ENCODE measurements at regions not wholly inside any gene's neighbourhood (a gene's known extent, or its start where the extent isn't known, plus 50 kb on each side); places are given as distances from the start of the nearest gene placed in this dataset.

DNA sequence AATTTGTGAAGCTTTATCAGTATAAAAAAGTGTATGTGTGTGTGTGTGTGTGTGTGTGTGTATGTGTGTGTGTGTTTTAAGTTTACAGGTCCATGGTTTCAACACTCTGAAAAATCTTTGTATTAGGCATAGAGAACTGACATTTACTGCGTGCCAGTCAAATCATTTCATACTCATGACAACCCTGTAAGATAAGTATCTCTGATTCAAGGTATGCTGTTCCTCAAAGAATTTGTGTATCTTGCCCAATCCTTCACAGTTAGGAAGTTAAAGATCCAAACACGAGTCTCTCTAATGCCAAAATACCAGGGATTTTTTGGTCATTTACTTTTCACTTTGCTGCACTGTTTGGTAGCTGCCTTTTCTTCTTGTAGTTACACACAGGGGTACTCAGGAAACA, 1121.3 kb upstream of the AUTS2 start:
- no peaks in the 10 kb centered on the region for H3K36me3 ChIP-seq (ENCODE audit: low read depth, low read length)
- CTCF ChIA-PET: no interaction called here
- no peaks in the 10 kb centered on the region for H3F3A ChIP-seq (ENCODE audit: low read length, unreplicated experiment)
- no peaks in the 10 kb centered on the region for H4K20me1 ChIP-seq (ENCODE audit: low read length)
- no peaks in the 10 kb centered on the region for H3K4me1 ChIP-seq (ENCODE audit: insufficient read depth, low read length)
- H3K27ac ChIP-seq (ENCODE audit: low read length): no peak overlapping the region
- H3K4me3 ChIP-seq (ENCODE audit: low read length): no peak overlapping the region
- TF ChIP-seq, protein P1, sequence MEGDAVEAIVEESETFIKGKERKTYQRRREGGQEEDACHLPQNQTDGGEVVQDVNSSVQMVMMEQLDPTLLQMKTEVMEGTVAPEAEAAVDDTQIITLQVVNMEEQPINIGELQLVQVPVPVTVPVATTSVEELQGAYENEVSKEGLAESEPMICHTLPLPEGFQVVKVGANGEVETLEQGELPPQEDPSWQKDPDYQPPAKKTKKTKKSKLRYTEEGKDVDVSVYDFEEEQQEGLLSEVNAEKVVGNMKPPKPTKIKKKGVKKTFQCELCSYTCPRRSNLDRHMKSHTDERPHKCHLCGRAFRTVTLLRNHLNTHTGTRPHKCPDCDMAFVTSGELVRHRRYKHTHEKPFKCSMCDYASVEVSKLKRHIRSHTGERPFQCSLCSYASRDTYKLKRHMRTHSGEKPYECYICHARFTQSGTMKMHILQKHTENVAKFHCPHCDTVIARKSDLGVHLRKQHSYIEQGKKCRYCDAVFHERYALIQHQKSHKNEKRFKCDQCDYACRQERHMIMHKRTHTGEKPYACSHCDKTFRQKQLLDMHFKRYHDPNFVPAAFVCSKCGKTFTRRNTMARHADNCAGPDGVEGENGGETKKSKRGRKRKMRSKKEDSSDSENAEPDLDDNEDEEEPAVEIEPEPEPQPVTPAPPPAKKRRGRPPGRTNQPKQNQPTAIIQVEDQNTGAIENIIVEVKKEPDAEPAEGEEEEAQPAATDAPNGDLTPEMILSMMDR (conservative IDR thresholded peaks at IDR 0.05; ENCODE audit: low read depth, low read length): no peak
- TF ChIP-seq EZH2phosphoT487 (IDR thresholded peaks at IDR 0.05; ENCODE audit: borderline replicate concordance, low read length) (no peak), EZH2 (IDR thresholded peaks at IDR 0.05; ENCODE audit: low read length, unreplicated experiment) (no peak)
- no peaks in the 10 kb centered on the region for H3K79me2 ChIP-seq (ENCODE audit: low read length)
- POLR2A ChIA-PET (ENCODE audit: unreplicated experiment): no interaction called here
- BruUV-seq (replicated peaks): no TSS peak
- ATAC-seq: no peak
- H3K4me2 ChIP-seq (ENCODE audit: low read length): no peak overlapping the region
- no peak overlapping the region for H2AFZ ChIP-seq (ENCODE audit: low read length)
- H3K9ac ChIP-seq (ENCODE audit: low read length): no peak overlapping the region
- H3K27me3 ChIP-seq (ENCODE audit: low read length): no peaks in the 10 kb centered on the region
- no peaks in the 10 kb centered on the region for H3K9me3 ChIP-seq (ENCODE audit: low read length)
- no peak for DNase-seq
- no peaks in the 10 kb centered on the region for H3K9me2 ChIP-seq (replicated peaks; ENCODE audit: low read length)
- intact Hi-C loops (cut with micrococcal nuclease): no loop called here

DNA sequence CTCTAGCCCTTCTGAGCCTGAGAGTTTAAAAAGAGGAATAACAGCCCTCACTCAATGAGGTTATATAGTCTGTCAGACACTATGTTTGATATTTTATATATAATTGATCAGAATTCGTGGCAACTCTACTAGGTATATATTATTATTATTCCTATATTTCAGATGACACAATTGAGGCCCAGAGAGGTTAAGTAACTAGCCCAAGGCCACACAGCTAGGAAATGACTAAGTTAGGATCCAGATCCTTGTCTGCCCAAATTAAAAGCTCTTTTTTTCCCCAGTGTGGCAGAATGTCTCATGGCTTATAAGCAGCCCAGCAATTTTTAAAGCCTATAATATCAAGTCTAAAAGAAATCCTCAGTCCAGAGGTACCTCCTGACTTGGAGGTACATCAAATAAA, 1119.9 kb upstream of the AUTS2 start:
- no peaks in the 10 kb centered on the region for H3F3A ChIP-seq (ENCODE audit: low read length, unreplicated experiment)
- no TSS peak for BruUV-seq (replicated peaks)
- H3K27me3 ChIP-seq (ENCODE audit: low read length): no peaks in the 10 kb centered on the region
- no peaks in the 10 kb centered on the region for H3K4me1 ChIP-seq (ENCODE audit: insufficient read depth, low read length)
- TF ChIP-seq EZH2 (IDR thresholded peaks at IDR 0.05; ENCODE audit: low read length, unreplicated experiment) (no peak), EZH2phosphoT487 (IDR thresholded peaks at IDR 0.05; ENCODE audit: borderline replicate concordance, low read length) (no peak)
- TF ChIP-seq, protein P1 (conservative IDR thresholded peaks at IDR 0.05; ENCODE audit: low read depth, low read length): no peak
- H3K4me2 ChIP-seq (ENCODE audit: low read length): no peak overlapping the region
- no peak overlapping the region for H3K27ac ChIP-seq (ENCODE audit: low read length)
- H3K79me2 ChIP-seq (ENCODE audit: low read length): no peaks in the 10 kb centered on the region
- H3K36me3 ChIP-seq (ENCODE audit: low read depth, low read length): no peaks in the 10 kb centered on the region
- H3K9ac ChIP-seq (ENCODE audit: low read length): no peak overlapping the region
- DNase-seq (no peak), ATAC-seq (no peak)
- H3K9me2 ChIP-seq (replicated peaks; ENCODE audit: low read length): no peaks in the 10 kb centered on the region
- no peak overlapping the region for H2AFZ ChIP-seq (ENCODE audit: low read length)
- H3K4me3 ChIP-seq (ENCODE audit: low read length): no peak overlapping the region
- ChIA-PET CTCF (no interaction called here), POLR2A (ENCODE audit: unreplicated experiment) (no interaction called here)
- no peaks in the 10 kb centered on the region for H4K20me1 ChIP-seq (ENCODE audit: low read length)
- intact Hi-C loops (cut with micrococcal nuclease): no loop called here
- no peaks in the 10 kb centered on the region for H3K9me3 ChIP-seq (ENCODE audit: low read length)

DNA sequence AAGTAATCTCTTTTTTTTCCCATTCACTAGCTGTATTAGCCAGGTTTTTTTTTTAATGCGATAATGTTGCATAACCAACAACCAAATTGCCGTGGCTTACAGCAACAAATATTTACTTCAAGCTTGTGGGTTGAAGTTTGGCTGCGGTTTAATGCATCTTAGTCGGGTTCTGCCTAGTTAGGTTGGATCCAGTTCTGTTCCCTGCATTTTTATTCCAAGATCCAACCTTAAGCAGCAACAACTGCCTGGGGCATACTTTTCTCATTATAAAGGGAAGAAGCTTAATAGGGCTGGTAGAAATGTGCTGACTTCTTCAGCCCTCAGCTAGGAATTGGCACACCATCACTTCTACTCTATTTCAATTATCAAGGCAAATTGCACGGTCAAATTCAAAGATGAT, 1115.5 kb upstream of the AUTS2 start:
- Histone ChIP-seq H3F3A (ENCODE audit: low read length, unreplicated experiment) (no peaks in the 10 kb centered on the region), H3K36me3 (ENCODE audit: low read depth, low read length) (no peaks in the 10 kb centered on the region), H2AFZ (ENCODE audit: low read length) (no peak overlapping the region), H3K9me3 (ENCODE audit: low read length) (no peaks in the 10 kb centered on the region), H4K20me1 (ENCODE audit: low read length) (no peaks in the 10 kb centered on the region), H3K9me2 (replicated peaks; ENCODE audit: low read length) (no peaks in the 10 kb centered on the region), H3K79me2 (ENCODE audit: low read length) (no peaks in the 10 kb centered on the region), H3K4me1 (ENCODE audit: insufficient read depth, low read length) (no peaks in the 10 kb centered on the region), H3K4me3 (ENCODE audit: low read length) (no peak overlapping the region), H3K27me3 (ENCODE audit: low read length) (no peaks in the 10 kb centered on the region), H3K4me2 (ENCODE audit: low read length) (no peak overlapping the region), H3K9ac (ENCODE audit: low read length) (no peak overlapping the region), H3K27ac (ENCODE audit: low read length) (no peak overlapping the region)
- ATAC-seq (no peak), DNase-seq (no peak)
- ChIA-PET CTCF (no interaction called here), POLR2A (ENCODE audit: unreplicated experiment) (no interaction called here)
- intact Hi-C loops (cut with micrococcal nuclease): no loop called here
- TF ChIP-seq, protein P1 (conservative IDR thresholded peaks at IDR 0.05; ENCODE audit: low read depth, low read length): no peak
- TF ChIP-seq EZH2phosphoT487 (IDR thresholded peaks at IDR 0.05; ENCODE audit: borderline replicate concordance, low read length) (no peak), EZH2 (IDR thresholded peaks at IDR 0.05; ENCODE audit: low read length, unreplicated experiment) (no peak)
- BruUV-seq (replicated peaks): no TSS peak
